Neural cell (in vitro differentiated cells): ENCODE measurements at regions not wholly inside any gene's neighbourhood (a gene's known extent, or its start where the extent isn't known, plus 50 kb on each side); places are given as distances from the start of the nearest gene placed in this dataset.

Experiments
- H2AFZ ChIP-seq: fragments of 200-600, 300-800 bp; sonication (generic), shearing (Covaris generic); 2 replicates; pipeline ENCODE4 v1.6.0; 2014; ENCODE audit warnings: low read depth, mild to moderate bottlenecking, antibody characterized with exemption, low read length, moderate library complexity
- H3F3A ChIP-seq: fragments of 200-600 bp; shearing (Covaris generic); 2 replicates; pipeline ENCODE4 v1.6.1; 2016; ENCODE audit warnings: mild to moderate bottlenecking, moderate library complexity, mixed read lengths, antibody characterized with exemption, low read length; ENCODE audit not compliant: insufficient read depth, poor library complexity, severe bottlenecking
- H3K27ac ChIP-seq: fragments of 200-600, 300-800 bp; sonication (generic), shearing (Covaris generic); 2 replicates; pipeline ENCODE4 v1.5.1; 2014; ENCODE audit warnings: mild to moderate bottlenecking, low read length, moderate library complexity
- H3K27me3 ChIP-seq: fragments of 300-800, 200-600 bp; sonication (generic), shearing (Covaris generic); 2 replicates; pipeline ENCODE4 v1.6.0; 2014; ENCODE audit warnings: mild to moderate bottlenecking, low read depth, low read length, moderate library complexity; ENCODE audit not compliant: insufficient read depth
- H3K36me3 ChIP-seq: fragments of 300-800, 200-600 bp; sonication (generic), shearing (Covaris generic); 2 replicates; pipeline ENCODE4 v1.5.1; 2014; ENCODE audit warnings: mild to moderate bottlenecking, antibody characterized with exemption, low read length, moderate library complexity; ENCODE audit not compliant: insufficient read depth
- H3K4me2 ChIP-seq: fragments of 300-800, 200-600 bp; sonication (generic), shearing (Covaris generic); 2 replicates; pipeline ENCODE4 v1.6.0; 2014; ENCODE audit warnings: mild to moderate bottlenecking, low read length
- H3K4me3 ChIP-seq: fragments of 300-800, 200-600 bp; sonication (generic), shearing (Covaris generic); 2 replicates; pipeline ENCODE4 v1.5.1; 2014; ENCODE audit warnings: mild to moderate bottlenecking, low read length, moderate library complexity
- H3K79me2 ChIP-seq: fragments of 200-600 bp; shearing (Covaris generic); replicated peaks from 2 replicates; pipeline ENCODE4 v1.6.0; 2014; ENCODE audit warnings: mild to moderate bottlenecking, low read length, moderate library complexity; ENCODE audit not compliant: insufficient read depth
- H3K9ac ChIP-seq: fragments of 300-800, 200-600 bp; sonication (generic), shearing (Covaris generic); 2 replicates; pipeline ENCODE4 v1.6.1; 2016; ENCODE audit warnings: mild to moderate bottlenecking, low read length, mixed read lengths
- H3K9me2 ChIP-seq: fragments of 200-600 bp; shearing (Covaris generic); 2 replicates; pipeline ENCODE4 v1.6.1; 2016; ENCODE audit warnings: mild to moderate bottlenecking, low read length, mixed read lengths; ENCODE audit not compliant: insufficient read depth
- H3K9me3 ChIP-seq: fragments of 200-600, 300-800 bp; sonication (generic), shearing (Covaris generic); 2 replicates; pipeline ENCODE4 v1.6.1; 2016; ENCODE audit warnings: mild to moderate bottlenecking, mixed run types, low read length, moderate library complexity, mixed read lengths
- H4K20me1 ChIP-seq: fragments of 200-600 bp; shearing (Covaris generic); 2 replicates; pipeline ENCODE4 v1.6.1; 2016; ENCODE audit warnings: mild to moderate bottlenecking, mixed run types; ENCODE audit not compliant: insufficient read depth
- EP300 ChIP-seq: fragments of 450-650 bp; conservative IDR thresholded peaks from 2 replicates; pipeline ENCODE4 v1.6.1; 2014; ENCODE audit warnings: antibody characterized with exemption, mild to moderate bottlenecking, moderate library complexity; ENCODE audit not compliant: poor library complexity, severe bottlenecking
- EZH2 ChIP-seq: fragments of 200-600, 300-800 bp; shearing (Covaris generic), sonication (generic); IDR thresholded peaks from 2 replicates; pipeline ENCODE4 v1.6.1; 2014; ENCODE audit warnings: antibody characterized with exemption, low read length, borderline replicate concordance, mild to moderate bottlenecking; ENCODE audit not compliant: insufficient read depth, poor library complexity, severe bottlenecking
- MXI1 ChIP-seq: fragments of 450-650 bp; conservative IDR thresholded peaks from 2 replicates; pipeline ENCODE4 v1.6.1; 2014; ENCODE audit warnings: antibody characterized with exemption, mild to moderate bottlenecking; ENCODE audit not compliant: poor library complexity, severe bottlenecking
- POLR2AphosphoS5 ChIP-seq: IDR thresholded peaks from 2 replicates; pipeline ENCODE4 v1.6.1; 2012
- RAD21 ChIP-seq: fragments of 450-650 bp; conservative IDR thresholded peaks from 2 replicates; pipeline ENCODE4 v1.6.1; 2014; ENCODE audit warnings: antibody characterized with exemption, mild to moderate bottlenecking, moderate library complexity
- SMC3 ChIP-seq: fragments of 450-650 bp; conservative IDR thresholded peaks from 2 replicates; pipeline ENCODE4 v1.6.1; 2014; ENCODE audit warnings: antibody characterized with exemption, mild to moderate bottlenecking, moderate library complexity; ENCODE audit not compliant: poor library complexity
- TAF1 ChIP-seq: IDR thresholded peaks from 2 replicates; pipeline ENCODE4 v1.6.1; 2012; ENCODE audit warnings: low read depth
- TF ChIP-seq, protein P1 (sequence below): IDR thresholded peaks from 2 replicates; pipeline ENCODE4 v1.6.1; 2012; ENCODE audit warnings: borderline replicate concordance
- TF ChIP-seq, protein P2 (sequence below): fragments of 450-650 bp; IDR thresholded peaks from 2 replicates; pipeline ENCODE4 v1.5.1; 2014; ENCODE audit warnings: antibody characterized with exemption, mild to moderate bottlenecking, moderate library complexity; ENCODE audit not compliant: poor library complexity, severe bottlenecking

DNA sequence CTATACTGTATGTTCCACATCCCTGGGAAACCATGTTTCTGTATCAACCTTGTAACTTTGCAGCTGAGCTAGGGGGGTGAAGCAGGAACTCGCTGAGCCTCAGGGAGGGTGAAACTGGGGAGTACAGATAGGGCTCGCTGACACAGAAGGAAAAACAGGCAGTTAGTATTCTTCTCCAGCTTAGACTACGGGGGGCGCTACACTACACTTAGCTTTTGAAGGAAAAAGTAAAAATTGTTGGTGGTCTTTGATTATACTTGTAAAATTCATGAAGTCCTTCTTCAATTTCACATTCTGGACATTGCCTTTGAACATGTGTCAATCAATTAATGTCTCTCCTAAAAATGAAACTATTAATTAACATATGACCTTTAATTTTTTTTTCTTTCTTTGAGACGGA lies 73.5 kb upstream of the RGMA start:
- Histone ChIP-seq H3F3A (no peaks in the 10 kb centered on the region), H3K27ac (no peak overlapping the region), H3K4me3 (no peak overlapping the region), H4K20me1 (no peaks in the 10 kb centered on the region), H3K36me3 (no peaks in the 10 kb centered on the region), H3K4me2 (no peak overlapping the region), H2AFZ (no peak overlapping the region), H3K27me3 (no peaks in the 10 kb centered on the region), H3K9me2 (no peaks in the 10 kb centered on the region), H3K9ac (no peak overlapping the region), H3K79me2 (no peaks in the 10 kb centered on the region), H3K9me3 (no peaks in the 10 kb centered on the region)
- TF ChIP-seq TAF1, result no peak
- TF ChIP-seq SMC3, result no peak
- TF ChIP-seq EZH2, result no peak
- no peak for TF ChIP-seq EP300
- TF ChIP-seq, protein P1, sequence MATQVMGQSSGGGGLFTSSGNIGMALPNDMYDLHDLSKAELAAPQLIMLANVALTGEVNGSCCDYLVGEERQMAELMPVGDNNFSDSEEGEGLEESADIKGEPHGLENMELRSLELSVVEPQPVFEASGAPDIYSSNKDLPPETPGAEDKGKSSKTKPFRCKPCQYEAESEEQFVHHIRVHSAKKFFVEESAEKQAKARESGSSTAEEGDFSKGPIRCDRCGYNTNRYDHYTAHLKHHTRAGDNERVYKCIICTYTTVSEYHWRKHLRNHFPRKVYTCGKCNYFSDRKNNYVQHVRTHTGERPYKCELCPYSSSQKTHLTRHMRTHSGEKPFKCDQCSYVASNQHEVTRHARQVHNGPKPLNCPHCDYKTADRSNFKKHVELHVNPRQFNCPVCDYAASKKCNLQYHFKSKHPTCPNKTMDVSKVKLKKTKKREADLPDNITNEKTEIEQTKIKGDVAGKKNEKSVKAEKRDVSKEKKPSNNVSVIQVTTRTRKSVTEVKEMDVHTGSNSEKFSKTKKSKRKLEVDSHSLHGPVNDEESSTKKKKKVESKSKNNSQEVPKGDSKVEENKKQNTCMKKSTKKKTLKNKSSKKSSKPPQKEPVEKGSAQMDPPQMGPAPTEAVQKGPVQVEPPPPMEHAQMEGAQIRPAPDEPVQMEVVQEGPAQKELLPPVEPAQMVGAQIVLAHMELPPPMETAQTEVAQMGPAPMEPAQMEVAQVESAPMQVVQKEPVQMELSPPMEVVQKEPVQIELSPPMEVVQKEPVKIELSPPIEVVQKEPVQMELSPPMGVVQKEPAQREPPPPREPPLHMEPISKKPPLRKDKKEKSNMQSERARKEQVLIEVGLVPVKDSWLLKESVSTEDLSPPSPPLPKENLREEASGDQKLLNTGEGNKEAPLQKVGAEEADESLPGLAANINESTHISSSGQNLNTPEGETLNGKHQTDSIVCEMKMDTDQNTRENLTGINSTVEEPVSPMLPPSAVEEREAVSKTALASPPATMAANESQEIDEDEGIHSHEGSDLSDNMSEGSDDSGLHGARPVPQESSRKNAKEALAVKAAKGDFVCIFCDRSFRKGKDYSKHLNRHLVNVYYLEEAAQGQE, result no peak
- no peak for TF ChIP-seq POLR2AphosphoS5
- no peak for TF ChIP-seq RAD21
- TF ChIP-seq, protein P2, sequence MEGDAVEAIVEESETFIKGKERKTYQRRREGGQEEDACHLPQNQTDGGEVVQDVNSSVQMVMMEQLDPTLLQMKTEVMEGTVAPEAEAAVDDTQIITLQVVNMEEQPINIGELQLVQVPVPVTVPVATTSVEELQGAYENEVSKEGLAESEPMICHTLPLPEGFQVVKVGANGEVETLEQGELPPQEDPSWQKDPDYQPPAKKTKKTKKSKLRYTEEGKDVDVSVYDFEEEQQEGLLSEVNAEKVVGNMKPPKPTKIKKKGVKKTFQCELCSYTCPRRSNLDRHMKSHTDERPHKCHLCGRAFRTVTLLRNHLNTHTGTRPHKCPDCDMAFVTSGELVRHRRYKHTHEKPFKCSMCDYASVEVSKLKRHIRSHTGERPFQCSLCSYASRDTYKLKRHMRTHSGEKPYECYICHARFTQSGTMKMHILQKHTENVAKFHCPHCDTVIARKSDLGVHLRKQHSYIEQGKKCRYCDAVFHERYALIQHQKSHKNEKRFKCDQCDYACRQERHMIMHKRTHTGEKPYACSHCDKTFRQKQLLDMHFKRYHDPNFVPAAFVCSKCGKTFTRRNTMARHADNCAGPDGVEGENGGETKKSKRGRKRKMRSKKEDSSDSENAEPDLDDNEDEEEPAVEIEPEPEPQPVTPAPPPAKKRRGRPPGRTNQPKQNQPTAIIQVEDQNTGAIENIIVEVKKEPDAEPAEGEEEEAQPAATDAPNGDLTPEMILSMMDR, result no peak
- TF ChIP-seq MXI1, result no peak

DNA sequence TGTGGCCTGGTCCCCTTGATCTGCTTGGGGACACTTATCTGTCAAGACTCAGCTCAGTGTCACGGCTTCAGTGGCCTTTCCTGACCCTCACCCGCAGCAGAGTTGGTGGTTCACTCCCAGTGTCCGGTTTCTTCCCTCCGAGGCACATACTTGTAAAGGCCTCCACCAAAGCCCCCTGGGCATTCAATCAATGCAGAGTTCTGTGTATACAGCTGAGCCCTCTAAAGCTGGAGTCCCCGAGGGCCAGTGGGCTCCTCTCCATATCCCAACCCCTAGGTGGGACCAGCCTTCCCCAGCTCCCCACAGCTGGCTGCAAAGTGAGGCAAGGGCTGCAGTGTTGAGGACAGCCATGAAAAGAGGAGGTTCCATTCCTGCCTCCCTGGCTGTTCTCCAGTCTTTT lies 70.9 kb upstream of the RGMA start:
- H3K9me3 ChIP-seq, result no peaks in the 10 kb centered on the region
- H3K27ac ChIP-seq, result no peak overlapping the region
- no peak overlapping the region for H3K4me3 ChIP-seq
- H3F3A ChIP-seq, result no peaks in the 10 kb centered on the region
- H3K9me2 ChIP-seq, result no peaks in the 10 kb centered on the region
- H3K27me3 ChIP-seq, result no peaks in the 10 kb centered on the region
- no peaks in the 10 kb centered on the region for H3K79me2 ChIP-seq
- no peak overlapping the region for H2AFZ ChIP-seq
- no peaks in the 10 kb centered on the region for H4K20me1 ChIP-seq
- no peak overlapping the region for H3K9ac ChIP-seq
- no peaks in the 10 kb centered on the region for H3K36me3 ChIP-seq
- no peak overlapping the region for H3K4me2 ChIP-seq
- no peak for TF ChIP-seq RAD21
- TF ChIP-seq, protein P1, result no peak
- no peak for TF ChIP-seq EP300
- no peak for TF ChIP-seq EZH2
- TF ChIP-seq TAF1, result no peak
- TF ChIP-seq SMC3, result no peak
- no peak for TF ChIP-seq POLR2AphosphoS5
- no peak for TF ChIP-seq MXI1
- TF ChIP-seq, protein P2, result no peak
